Stimulated activated CD8-positive, alpha-beta memory T cell treated with anti-CD3 and anti-CD28 coated beads, Interleukin-15, amount 100 ng/mL, for 24 hours (primary cell): ENCODE measurements at regions not wholly inside any gene's neighbourhood (a gene's known extent, or its start where the extent isn't known, plus 50 kb on each side); places are given as distances from the start of the nearest gene placed in this dataset.
"Not testable (repeated sequence)": the region's sequence is repeated elsewhere in the genome, so short reads cannot be mapped to it uniquely, and the experiment has no call there.

Source experiments
- DNase-seq: peaks from one replicate; pipeline ENCODE4 v3.0.0-alpha.2; 2020; ENCODE audit warnings: low read depth

- DNase-seq, result no peak
These were observed 175.9 kb downstream of the LPIN1 start for GRCh38 chr2:11922294-11922693.

- no peak for DNase-seq
These were observed 177.5 kb downstream of the LPIN1 start for GRCh38 chr2:11923935-11924334.

- DNase-seq, result no peak
These were observed 179.0 kb downstream of the LPIN1 start for GRCh38 chr2:11925295-11926066.

GRCh38 chr2:11930211-11930761, 183.9 kb downstream of the LPIN1 start:
- no peak for DNase-seq

GRCh38 chr2:11932048-11932512, 185.6 kb downstream of the LPIN1 start:
- DNase-seq, result no peak

- DNase-seq, result no peak
These were observed 186.5 kb downstream of the LPIN1 start for GRCh38 chr2:11932962-11933361.

- no peak for DNase-seq
These were observed 187.4 kb downstream of the LPIN1 start for GRCh38 chr2:11933854-11934253.

- no peak for DNase-seq
These were observed 190.3 kb downstream of the LPIN1 start for GRCh38 chr2:11936761-11937160.

- DNase-seq, result no peak
These were observed 191.8 kb downstream of the LPIN1 start for GRCh38 chr2:11938196-11938595.

- no peak for DNase-seq
These were observed 193.1 kb downstream of the LPIN1 start for GRCh38 chr2:11939523-11939922.

- no peak for DNase-seq
These were observed 193.8 kb downstream of the LPIN1 start for GRCh38 chr2:11940121-11940743.

GRCh38 chr2:11940799-11941198, 194.4 kb downstream of the LPIN1 start:
- no peak for DNase-seq

- DNase-seq, result no peak
These were observed 195.1 kb downstream of the LPIN1 start for GRCh38 chr2:11941201-11942177.

- DNase-seq, result no peak
These were observed 195.7 kb downstream of the LPIN1 start for GRCh38 chr2:11942178-11942569.

- DNase-seq, result no peak
These were observed 197.9 kb downstream of the LPIN1 start for GRCh38 chr2:11944311-11944710.

- no peak for DNase-seq
These were observed 199.0 kb downstream of the LPIN1 start for GRCh38 chr2:11945139-11946126.

- DNase-seq, result no peak
These were observed 201.5 kb downstream of the LPIN1 start for GRCh38 chr2:11947956-11948355.

- DNase-seq, result no peak
These were observed 203.5 kb downstream of the LPIN1 start for GRCh38 chr2:11949732-11950523.

- DNase-seq, result no peak
These were observed 204.5 kb downstream of the LPIN1 start for GRCh38 chr2:11950896-11951295.

- not testable (repeated sequence) for DNase-seq
These were observed 205.1 kb downstream of the LPIN1 start for GRCh38 chr2:11951492-11951891.
